Parathyroid adenoma (tissue), 2 donors: ENCODE measurements at regions not wholly inside any gene's neighbourhood (a gene's known extent, or its start where the extent isn't known, plus 50 kb on each side); places are given as distances from the start of the nearest gene placed in this dataset.

Experiments
- H2AFZ ChIP-seq: fragments of 300-600 bp; sonication (generic); one replicate; pipeline ENCODE4 v1.7.0; 2017; ENCODE audit warnings: antibody characterized with exemption, mild to moderate bottlenecking
- H3K27ac ChIP-seq: fragments of 300-600 bp; sonication (generic); one replicate; pipeline ENCODE4 v1.7.0; 2017
- H3K27me3 ChIP-seq: fragments of 300-600 bp; sonication (generic); one replicate; pipeline ENCODE4 v1.7.0; 2017; ENCODE audit warnings: low read length; ENCODE audit not compliant: control insufficient read depth, insufficient read depth
- H3K36me3 ChIP-seq: fragments of 300-600 bp; sonication (generic); one replicate; pipeline ENCODE4 v1.7.0; 2017; ENCODE audit warnings: low read length; ENCODE audit not compliant: control insufficient read depth, insufficient read depth
- H3K4me1 ChIP-seq: fragments of 300-600 bp; sonication (generic); one replicate; pipeline ENCODE4 v1.7.0; 2017; ENCODE audit warnings: control low read depth
- H3K4me2 ChIP-seq: fragments of 300-600 bp; sonication (generic); one replicate; pipeline ENCODE4 v1.7.0; 2017; ENCODE audit warnings: low read length
- H3K4me3 ChIP-seq: fragments of 300-600 bp; sonication (generic); one replicate; pipeline ENCODE4 v1.7.0; 2017; ENCODE audit warnings: low read depth, low read length
- H3K79me2 ChIP-seq: fragments of 300-600 bp; sonication (generic); one replicate; pipeline ENCODE4 v1.7.0; 2017; ENCODE audit warnings: control low read depth
- H3K9ac ChIP-seq: fragments of 300-600 bp; sonication (generic); one replicate; pipeline ENCODE4 v1.7.0; 2017; ENCODE audit warnings: mild to moderate bottlenecking
- H3K9me3 ChIP-seq: fragments of 300-600 bp; sonication (generic); one replicate; pipeline ENCODE4 v1.7.0; 2017; ENCODE audit warnings: low read length; ENCODE audit not compliant: control insufficient read depth
- CTCF ChIP-seq: fragments of 300-600 bp; sonication (generic); IDR thresholded peaks from one replicate; pipeline ENCODE4 v1.7.0; 2017; ENCODE audit warnings: antibody characterized with exemption, mild to moderate bottlenecking
- donor health status: primary hyperparathyroidism.

DNA sequence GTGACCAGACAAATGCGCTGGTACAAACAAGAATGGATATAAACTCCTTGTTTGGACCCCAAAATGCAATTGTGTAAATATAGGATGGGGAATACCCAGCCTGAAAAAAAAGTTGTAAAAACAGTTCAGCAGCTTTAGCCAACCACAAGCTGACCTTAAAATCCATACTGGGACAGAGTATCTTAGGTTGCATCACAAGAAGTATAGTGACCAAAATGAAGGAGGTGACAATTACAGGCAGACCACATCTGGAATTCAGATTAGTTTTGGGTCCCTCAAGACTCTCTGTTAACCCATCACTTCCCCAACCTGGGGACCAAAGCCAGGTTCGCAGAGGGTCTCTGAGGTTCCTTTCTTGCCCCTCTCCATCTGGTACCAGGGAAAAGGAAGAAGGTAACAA lies 115.9 kb upstream of the PRR20G start:
- Histone ChIP-seq H3K27me3 (no peaks in the 10 kb centered on the region), H3K9ac (no peak overlapping the region), H3K36me3 (no peaks in the 10 kb centered on the region), H3K4me1 (no peaks in the 10 kb centered on the region), H3K4me3 (no peak overlapping the region), H3K27ac (no peak overlapping the region), H3K9me3 (no peaks in the 10 kb centered on the region), H2AFZ (no peak overlapping the region), H3K79me2 (no peaks in the 10 kb centered on the region), H3K4me2 (no peak overlapping the region)
- TF ChIP-seq CTCF, result no peak

DNA sequence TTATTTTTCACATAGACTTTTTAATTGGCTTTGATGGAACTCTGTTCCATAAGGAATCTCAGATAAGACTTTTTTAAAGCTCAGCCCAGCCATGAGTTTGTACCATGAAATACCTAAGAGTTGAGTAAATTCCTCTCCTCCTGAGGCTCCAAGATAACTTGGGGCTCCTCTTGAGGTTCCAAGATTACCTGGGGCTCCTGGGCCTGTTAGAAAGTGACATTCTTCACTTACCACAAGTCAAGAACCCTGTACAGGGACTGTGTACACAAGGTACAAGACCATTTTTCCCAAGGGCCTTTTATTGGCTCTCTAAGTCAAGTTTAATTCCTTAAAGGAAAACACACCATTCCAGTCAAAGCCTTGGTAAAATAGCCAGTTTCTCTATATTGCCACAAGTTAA lies 111.3 kb upstream of the PRR20G start:
- no peak overlapping the region for H3K4me3 ChIP-seq
- no peak overlapping the region for H2AFZ ChIP-seq
- H3K36me3 ChIP-seq, result no peaks in the 10 kb centered on the region
- no peaks in the 10 kb centered on the region for H3K9me3 ChIP-seq
- no peaks in the 10 kb centered on the region for H3K27me3 ChIP-seq
- no peaks in the 10 kb centered on the region for H3K4me1 ChIP-seq
- H3K9ac ChIP-seq, result no peak overlapping the region
- no peak for TF ChIP-seq CTCF
- no peak overlapping the region for H3K27ac ChIP-seq
- H3K4me2 ChIP-seq, result no peak overlapping the region
- no peaks in the 10 kb centered on the region for H3K79me2 ChIP-seq

GRCh38 chr3:127396473-127396872 lies 108.6 kb upstream of the PRR20G start:
- H3K4me2 ChIP-seq, result no peak overlapping the region
- no peak overlapping the region for H2AFZ ChIP-seq
- H3K9me3 ChIP-seq, result no peaks in the 10 kb centered on the region
- TF ChIP-seq CTCF, result no peak
- no peak overlapping the region for H3K4me3 ChIP-seq
- H3K36me3 ChIP-seq, result no peaks in the 10 kb centered on the region
- no peaks in the 10 kb centered on the region for H3K4me1 ChIP-seq
- no peaks in the 10 kb centered on the region for H3K27me3 ChIP-seq
- no peaks in the 10 kb centered on the region for H3K79me2 ChIP-seq
- no peak overlapping the region for H3K9ac ChIP-seq
- no peak overlapping the region for H3K27ac ChIP-seq

DNA sequence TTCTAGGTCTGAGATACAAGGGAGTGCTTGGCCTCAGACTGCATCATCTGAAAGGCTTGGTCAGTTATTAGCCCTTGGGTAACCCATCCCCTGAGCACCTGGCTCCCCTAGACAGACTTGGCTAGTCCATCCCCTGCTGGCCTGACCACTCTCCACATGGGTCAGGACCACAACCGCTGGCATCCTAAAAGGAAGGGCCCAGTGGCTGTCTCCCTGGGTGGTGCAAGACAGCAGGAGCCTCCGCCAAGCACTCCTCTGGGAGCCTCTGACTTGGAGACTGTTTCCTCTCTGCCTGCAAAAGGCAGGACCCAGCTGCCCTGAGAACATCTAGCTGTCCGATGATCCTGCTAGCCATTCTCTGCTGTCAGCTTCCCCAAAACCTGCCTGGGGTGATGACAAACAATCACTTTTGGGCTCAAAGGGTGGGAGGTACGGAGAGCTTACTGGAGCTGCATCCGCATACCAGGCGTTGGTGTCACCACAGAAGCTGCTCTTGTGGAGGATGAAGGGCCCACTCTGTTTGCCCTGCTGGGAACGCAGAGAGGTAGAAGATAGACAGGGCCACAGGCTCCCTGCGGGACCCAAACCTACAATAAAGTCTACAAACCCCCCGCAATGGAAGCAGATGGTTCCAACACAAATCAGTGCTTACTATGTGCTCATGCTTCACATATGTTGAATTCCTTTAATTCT lies 108.0 kb upstream of the PRR20G start:
- Histone ChIP-seq H3K79me2 (no peaks in the 10 kb centered on the region), H3K9me3 (no peaks in the 10 kb centered on the region), H3K4me2 (no peak overlapping the region), H3K4me3 (no peak overlapping the region), H3K27ac (no peak overlapping the region), H3K27me3 (no peaks in the 10 kb centered on the region), H2AFZ (no peak overlapping the region), H3K4me1 (no peaks in the 10 kb centered on the region), H3K9ac (no peak overlapping the region), H3K36me3 (no peaks in the 10 kb centered on the region)
- no peak for TF ChIP-seq CTCF

DNA sequence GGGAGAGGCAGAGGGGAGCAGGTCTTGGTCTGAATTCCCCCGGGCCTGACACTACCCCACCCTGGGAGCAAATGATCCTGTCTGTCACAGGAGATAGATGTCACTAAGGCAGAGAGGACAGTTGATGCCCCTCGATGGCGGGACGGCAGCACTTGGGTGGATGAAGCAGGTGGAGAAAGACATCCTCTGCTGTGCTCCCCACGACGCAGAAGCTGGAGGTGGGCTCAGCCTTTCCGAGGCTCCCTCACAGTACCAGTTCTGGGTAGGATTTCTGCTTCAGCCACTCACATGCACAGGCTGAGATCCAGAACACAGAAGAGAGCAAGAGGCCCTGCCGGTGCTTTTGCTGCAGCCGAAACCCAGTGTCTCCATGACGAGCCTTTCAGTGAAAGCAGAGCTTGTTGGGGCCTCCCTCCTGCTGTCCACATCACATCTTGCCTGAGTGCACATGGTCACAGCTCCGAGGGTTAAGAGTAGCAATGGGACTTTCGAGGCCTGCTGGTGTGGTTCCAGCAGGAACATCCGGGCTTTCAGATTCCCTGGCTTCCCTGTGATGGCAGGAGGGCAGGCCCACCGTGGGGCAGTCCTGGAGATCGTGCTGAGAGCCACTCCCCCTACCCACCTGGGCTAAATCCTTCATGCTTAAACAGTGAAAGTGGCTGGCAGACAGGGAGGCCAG lies 107.3 kb upstream of the PRR20G start:
- H3K9ac ChIP-seq, result no peak overlapping the region
- no peak overlapping the region for H2AFZ ChIP-seq
- H3K9me3 ChIP-seq, result no peaks in the 10 kb centered on the region
- H3K36me3 ChIP-seq, result no peaks in the 10 kb centered on the region
- no peaks in the 10 kb centered on the region for H3K79me2 ChIP-seq
- H3K4me1 ChIP-seq, result no peaks in the 10 kb centered on the region
- no peaks in the 10 kb centered on the region for H3K27me3 ChIP-seq
- H3K4me3 ChIP-seq, result no peak overlapping the region
- H3K4me2 ChIP-seq, result no peak overlapping the region
- TF ChIP-seq CTCF, result no peak
- no peak overlapping the region for H3K27ac ChIP-seq
